K562 (cell line): ENCODE measurements at regions not wholly inside any gene's neighbourhood (a gene's known extent, or its start where the extent isn't known, plus 50 kb on each side); places are given as distances from the start of the nearest gene placed in this dataset.

Experiments used
- ATAC-seq: fragments of 200-7000 bp; cut with Tn5 transposase; 3 replicates; pipeline ENCODE4 v1.9.1; 2020; ENCODE audit warnings: moderate library complexity
- BruUV-seq: library from RNA; stranded (reverse); fragments of 400-500 nt; replicated peaks from 2 replicates; lab custom pipeline; 2021; lab: Mats Ljungman, UMichigan
- CTCF ChIA-PET: fragments of 300-600 bp; formaldehyde crosslinking; extraction: SDS; loops from one replicate; lab custom pipeline; 2021; ENCODE audit warnings: low intra/inter-chr PET ratio; lab: Yijun Ruan, JAX
- POLR2A ChIA-PET: fragments of 300-600, 350-650 bp; sonication (Branson Sonifier 250); formaldehyde crosslinking; extraction: SDS; loops from one replicate; lab custom pipeline; 2021; ENCODE audit warnings: antibody characterized with exemption, inconsistent platforms; lab: Yijun Ruan, JAX
- DNase-seq, 4 experiments: peaks; one replicate each; pipeline versions ENCODE4 v3.0.0 to v3.0.0-alpha.2; 2011 to 2018; ENCODE audit warnings: low spot score in 3 of 4, mixed read lengths in 3 of 4; ENCODE audit errors: extremely low read depth in 1 of 4
- FAIRE-seq: peaks from 2 replicates; lab custom pipeline; 2011; peaks lifted over from hg19 to GRCh38; lab: Jason Lieb, UNC
- H2AFZ ChIP-seq: 2 replicates; pipeline ENCODE4 v1.6.0; 2011; ENCODE audit warnings: low read depth, low read length, control low read depth, inconsistent platforms
- H3K27ac ChIP-seq: fragments of 200-600 bp; 3 replicates; pipeline ENCODE4 v1.8.0; 2011; ENCODE audit warnings: low read depth, mild to moderate bottlenecking, control low read depth, inconsistent platforms, low read length, moderate library complexity, mixed read lengths; ENCODE audit errors: extremely low read depth
- H3K27me3 ChIP-seq, 2 experiments: fragments of 300-600 bp in 1 of 2; 2 replicates in 1 of 2; 3 replicates in 1 of 2; pipeline versions ENCODE4 v1.6.0 to v1.8.0; 2011; ENCODE audit warnings: inconsistent platforms in 2 of 2, low read length in 2 of 2, mild to moderate bottlenecking in 1 of 2, mixed read lengths in 1 of 2, moderate library complexity in 1 of 2; ENCODE audit not compliant: control insufficient read depth in 2 of 2, insufficient read depth in 2 of 2
- H3K36me3 ChIP-seq: fragments of 300-600 bp; 3 replicates; pipeline ENCODE4 v1.8.0; 2011; ENCODE audit warnings: mild to moderate bottlenecking, low read length, inconsistent platforms; ENCODE audit not compliant: control insufficient read depth, insufficient read depth
- H3K4me1 ChIP-seq, 2 experiments: fragments of 200-600 bp in 1 of 2; replicated peaks in 1 of 2; 2 replicates in 1 of 2; 3 replicates in 1 of 2; pipeline versions ENCODE4 v1.5.1 to v1.8.0; 2011; ENCODE audit warnings: inconsistent platforms in 2 of 2, low read length in 2 of 2, mild to moderate bottlenecking in 1 of 2, mixed read lengths in 1 of 2, moderate library complexity in 1 of 2; ENCODE audit not compliant: control insufficient read depth in 2 of 2, insufficient read depth in 2 of 2
- H3K4me2 ChIP-seq: 2 replicates; pipeline ENCODE4 v1.6.1; 2011; ENCODE audit warnings: low read length, control low read depth, inconsistent platforms, mixed read lengths; ENCODE audit not compliant: insufficient read depth
- H3K4me3 ChIP-seq: fragments of 200-600 bp; sonication (generic), shearing (Covaris generic); 2 replicates; pipeline ENCODE4 v1.5.1; 2016; ENCODE audit warnings: control low read depth, inconsistent platforms
- H3K79me2 ChIP-seq: fragments of 200-600 bp; 3 replicates; pipeline ENCODE4 v1.8.0; 2011; ENCODE audit warnings: low read length, inconsistent platforms; ENCODE audit not compliant: control insufficient read depth, insufficient read depth
- H3K9ac ChIP-seq, 2 experiments: 2 replicates each; pipeline versions ENCODE4 v1.6.0 to v1.6.1; 2011; ENCODE audit warnings: low read depth in 2 of 2, low read length in 2 of 2, control low read depth in 1 of 2, inconsistent platforms in 1 of 2, mild to moderate bottlenecking in 1 of 2, mixed read lengths in 1 of 2; ENCODE audit not compliant: insufficient read depth in 1 of 2
- H3K9me1 ChIP-seq: one replicate; pipeline ENCODE4 v1.6.0; 2011; ENCODE audit warnings: inconsistent platforms, mild to moderate bottlenecking, low read length, moderate library complexity; ENCODE audit not compliant: control insufficient read depth, insufficient read depth
- H3K9me3 ChIP-seq: replicated peaks from 2 replicates; pipeline ENCODE4 v1.5.1; 2011; ENCODE audit warnings: low read depth, low read length, inconsistent platforms; ENCODE audit not compliant: control insufficient read depth, insufficient read depth
- H4K20me1 ChIP-seq: replicated peaks from 2 replicates; pipeline ENCODE4 v1.6.1; 2011; ENCODE audit warnings: low read length, inconsistent platforms, mixed read lengths; ENCODE audit not compliant: control insufficient read depth, insufficient read depth
- MTA3 ChIP-seq: fragments of 450-650 bp; formaldehyde crosslinking; IDR thresholded peaks from 2 replicates; pipeline ENCODE4 v1.6.1; 2017; ENCODE audit warnings: mild to moderate bottlenecking, borderline replicate concordance
- PHTF2 ChIP-seq: fragments of 250-450 bp; sonication (Bioruptor Pico); IDR thresholded peaks from 2 replicates; pipeline ENCODE4 v1.5.0; 2021; ENCODE audit warnings: mild to moderate bottlenecking
- SRF ChIP-seq, 2 experiments: fragments of 250-450, 450-650 bp in 1 of 2; sonication (Bioruptor Pico) in 1 of 2; sonication (generic) in 1 of 2; formaldehyde crosslinking; IDR thresholded peaks; 2 replicates each; pipeline versions ENCODE4 v1.5.0 to v1.5.1; 2020 to 2022; ENCODE audit warnings: mild to moderate bottlenecking in 1 of 2, missing genetic modification reagents in 1 of 2
- TOE1 ChIP-seq, 2 experiments: fragments of 450-650 bp in 1 of 2; sonication (generic) in 1 of 2; formaldehyde crosslinking in 1 of 2; IDR thresholded peaks; 2 replicates each; pipeline versions ENCODE4 v1.7.1 to v1.8.0; 2016 to 2022; ENCODE audit warnings: borderline replicate concordance in 2 of 2, mild to moderate bottlenecking in 2 of 2, antibody characterized with exemption in 1 of 2, inconsistent platforms in 1 of 2, low read depth in 1 of 2, missing genetic modification reagents in 1 of 2, moderate library complexity in 1 of 2
- YBX1 ChIP-seq: fragments of 450-650 bp; IDR thresholded peaks from 2 replicates; pipeline ENCODE4 v1.7.1; 2016; ENCODE audit warnings: mild to moderate bottlenecking
- ZKSCAN3 ChIP-seq: fragments of 250-450 bp; sonication (Bioruptor Pico); IDR thresholded peaks from 2 replicates; pipeline ENCODE4 v1.4.0; 2020
- ZNF316 ChIP-seq: fragments of 450-650 bp; IDR thresholded peaks from 2 replicates; pipeline ENCODE4 v1.6.1; 2016
- ZNF395 ChIP-seq: fragments of 200-800 bp; sonication (Bioruptor generic); IDR thresholded peaks from 2 replicates; pipeline ENCODE4 v1.6.1; 2017; ENCODE audit warnings: missing genetic modification characterization, missing compliant biosample characterization
- WGBS: fragments of 100-300 bp; shearing (Covaris generic); methylation state at CpG from one replicate; pipeline ENCODE4 v1.1.6; 2016; ENCODE audit warnings: low coverage, mixed read lengths; ENCODE audit not compliant: insufficient coverage; ENCODE audit errors: missing lambda C conversion rate; 5-methylcytosine and 5-hydroxymethylcytosine counted together
- in situ Hi-C: fragments of 300-500 bp; cut with MboI; formaldehyde crosslinking; loops from 4 replicates; pipeline ENCODE4 v1.15.0; 2018; ENCODE audit warnings: inconsistent platforms, mixed read lengths
- intact Hi-C: fragments of 100-400 bp; cut with micrococcal nuclease; formaldehyde crosslinking; loops from 2 replicates; pipeline ENCODE4 v1.14.2; 2022
- TF ChIP-seq, protein P1 (sequence below): sonication (generic); formaldehyde crosslinking; IDR thresholded peaks from 2 replicates; pipeline ENCODE4 v1.8.0; 2022; ENCODE audit warnings: mild to moderate bottlenecking, missing genetic modification reagents
- TF ChIP-seq, protein P2 (sequence below), 2 experiments: fragments of 200-800 bp in 1 of 2; sonication (Bioruptor generic) in 1 of 2; sonication (generic) in 1 of 2; formaldehyde crosslinking in 1 of 2; IDR thresholded peaks in 1 of 2; conservative IDR thresholded peaks in 1 of 2; 2 replicates each; pipeline versions ENCODE4 v1.5.0 to v1.6.1; 2016 to 2020; ENCODE audit warnings: missing compliant biosample characterization in 1 of 2, missing genetic modification characterization in 1 of 2, missing genetic modification reagents in 1 of 2

GRCh38 chr2:192377173-192377572 is 182.4 kb upstream of the TMEFF2 start:
- TF ChIP-seq SRF (CRISPR knock-in tag; IDR thresholded peaks at IDR 0.05) (no peak), ZNF316 (no peak), MTA3 (no peak), ZNF395 (CRISPR knock-in tag) (no peak), PHTF2 (CRISPR knock-in tag) (no peak)
- no peak overlapping the region for H3K4me2 ChIP-seq
- H3K36me3 ChIP-seq: no peaks in the 10 kb centered on the region
- intact Hi-C loops (no loop called here), in situ Hi-C loops (no loop called here)
- H4K20me1 ChIP-seq: no peaks in the 10 kb centered on the region
- ATAC-seq: no peak
- H3K9ac ChIP-seq: no peak overlapping the region
- ChIA-PET CTCF (no interaction called here), POLR2A (no interaction called here)
- BruUV-seq: no TSS peak
- H2AFZ ChIP-seq: no peak overlapping the region
- FAIRE-seq: no peak
- H3K4me1 ChIP-seq: no peaks in the 10 kb centered on the region
- no peaks in the 10 kb centered on the region for H3K27me3 ChIP-seq
- H3K9me1 ChIP-seq: no peaks in the 10 kb centered on the region
- H3K4me3 ChIP-seq: no peak overlapping the region
- H3K27ac ChIP-seq: no peak overlapping the region
- no peaks in the 10 kb centered on the region for H3K9me3 ChIP-seq
- H3K79me2 ChIP-seq: no peaks in the 10 kb centered on the region
- no peak for DNase-seq

- Histone ChIP-seq H4K20me1 (no peaks in the 10 kb centered on the region), H2AFZ (no peak overlapping the region), H3K36me3 (no peaks in the 10 kb centered on the region), H3K79me2 (no peaks in the 10 kb centered on the region), H3K27ac (no peak overlapping the region), H3K4me1 (no peaks in the 10 kb centered on the region), H3K27me3 (no peaks in the 10 kb centered on the region), H3K4me2 (no peak overlapping the region), H3K9me3 (no peaks in the 10 kb centered on the region), H3K9ac (no peak overlapping the region), H3K4me3 (no peak overlapping the region), H3K9me1 (no peaks in the 10 kb centered on the region)
- no TSS peak for BruUV-seq
- intact Hi-C loops (no loop called here), in situ Hi-C loops (no loop called here)
- POLR2A ChIA-PET: no interaction called here
- ATAC-seq (no peak), DNase-seq (no peak), FAIRE-seq (no peak)
- WGBS: 9% methylated on average over 2 of the region's 2 CpGs
- CTCF ChIA-PET: no interaction called here
- TF ChIP-seq, protein P1, sequence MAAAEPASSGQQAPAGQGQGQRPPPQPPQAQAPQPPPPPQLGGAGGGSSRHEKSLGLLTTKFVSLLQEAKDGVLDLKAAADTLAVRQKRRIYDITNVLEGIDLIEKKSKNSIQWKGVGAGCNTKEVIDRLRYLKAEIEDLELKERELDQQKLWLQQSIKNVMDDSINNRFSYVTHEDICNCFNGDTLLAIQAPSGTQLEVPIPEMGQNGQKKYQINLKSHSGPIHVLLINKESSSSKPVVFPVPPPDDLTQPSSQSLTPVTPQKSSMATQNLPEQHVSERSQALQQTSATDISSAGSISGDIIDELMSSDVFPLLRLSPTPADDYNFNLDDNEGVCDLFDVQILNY (CRISPR knock-in tag): no peak
- TF ChIP-seq ZKSCAN3 (no peak), YBX1 (no peak), TOE1 (IDR thresholded peaks at IDR 0.05; ENCODE audit: borderline replicate concordance) (no peak), TOE1 (CRISPR knock-in tag; IDR thresholded peaks at IDR 0.05; ENCODE audit: borderline replicate concordance, low read depth) (no peak)
- TF ChIP-seq, protein P2, sequence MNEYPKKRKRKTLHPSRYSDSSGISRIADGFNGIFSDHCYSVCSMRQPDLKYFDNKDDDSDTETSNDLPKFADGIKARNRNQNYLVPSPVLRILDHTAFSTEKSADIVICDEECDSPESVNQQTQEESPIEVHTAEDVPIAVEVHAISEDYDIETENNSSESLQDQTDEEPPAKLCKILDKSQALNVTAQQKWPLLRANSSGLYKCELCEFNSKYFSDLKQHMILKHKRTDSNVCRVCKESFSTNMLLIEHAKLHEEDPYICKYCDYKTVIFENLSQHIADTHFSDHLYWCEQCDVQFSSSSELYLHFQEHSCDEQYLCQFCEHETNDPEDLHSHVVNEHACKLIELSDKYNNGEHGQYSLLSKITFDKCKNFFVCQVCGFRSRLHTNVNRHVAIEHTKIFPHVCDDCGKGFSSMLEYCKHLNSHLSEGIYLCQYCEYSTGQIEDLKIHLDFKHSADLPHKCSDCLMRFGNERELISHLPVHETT (CRISPR knock-in tag; conservative IDR thresholded peaks at IDR 0.05 in 1 of 2, IDR thresholded peaks at IDR 0.05 in 1 of 2): no peak
Observed at GRCh38 chr2:192373754-192374153, 179.0 kb upstream of the TMEFF2 start.
